HG03565 (cell line): ENCODE measurements at regions not wholly inside any gene's neighbourhood (a gene's known extent, or its start where the extent isn't known, plus 50 kb on each side); places are given as distances from the start of the nearest gene placed in this dataset.

Experiments
- ATAC-seq: cut with Tn5 transposase; IDR thresholded peaks from one replicate; pipeline ENCODE4 v1.9.1; 2021; ENCODE audit warnings: mild to moderate bottlenecking, moderate library complexity; ENCODE audit not compliant: unreplicated experiment

DNA sequence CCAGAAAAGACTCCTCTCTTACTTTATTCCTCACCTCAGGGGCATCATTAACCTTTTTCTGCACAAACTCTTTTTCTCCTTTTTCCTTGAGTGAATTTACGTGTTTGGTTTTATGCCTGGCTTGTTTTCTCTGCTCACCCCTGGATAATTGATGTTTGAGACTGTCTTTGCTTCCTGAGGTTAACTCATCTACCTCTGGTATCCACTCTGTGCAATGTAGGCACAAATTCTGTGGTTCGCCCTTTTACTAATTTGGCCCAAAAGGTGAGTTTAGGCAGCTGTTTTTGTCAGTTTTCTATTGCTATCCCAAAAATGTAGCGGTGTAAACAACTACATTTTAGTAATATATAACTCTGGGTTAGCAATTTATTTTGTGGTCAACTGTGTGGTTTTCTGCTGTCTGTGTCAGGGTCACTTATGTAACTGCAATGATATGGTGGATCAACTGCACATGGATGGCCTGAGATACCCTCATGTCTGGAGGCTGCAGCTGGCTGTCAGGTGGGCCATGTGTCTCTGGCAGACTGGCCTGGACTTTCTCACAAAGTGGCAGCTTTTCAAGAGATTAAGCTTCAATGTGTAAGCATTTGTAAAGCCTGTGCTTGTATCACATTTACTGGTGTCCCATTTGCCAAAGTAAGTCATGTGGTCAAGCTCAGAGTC is 329.7 kb downstream of the FSIP2 start:
- no peak for ATAC-seq

DNA sequence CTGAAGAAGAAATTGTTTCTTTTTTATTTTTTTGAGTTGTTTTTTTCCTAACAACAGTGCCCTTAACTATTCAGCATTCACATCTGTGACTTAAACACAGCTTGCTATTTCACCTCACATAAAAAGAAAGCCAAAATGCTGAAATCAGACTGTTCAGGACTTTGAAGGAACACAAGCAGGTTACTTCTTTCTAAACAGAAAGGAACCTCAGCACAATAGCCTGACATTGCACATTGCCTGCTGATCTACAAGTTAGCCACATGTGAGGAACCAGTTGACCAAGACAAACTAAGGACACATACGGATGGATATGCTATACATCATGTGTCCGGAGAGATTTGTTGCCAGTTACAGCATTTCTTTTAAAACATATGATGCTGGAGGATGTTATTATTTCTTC is 331.1 kb downstream of the FSIP2 start:
- ATAC-seq = no peak

DNA sequence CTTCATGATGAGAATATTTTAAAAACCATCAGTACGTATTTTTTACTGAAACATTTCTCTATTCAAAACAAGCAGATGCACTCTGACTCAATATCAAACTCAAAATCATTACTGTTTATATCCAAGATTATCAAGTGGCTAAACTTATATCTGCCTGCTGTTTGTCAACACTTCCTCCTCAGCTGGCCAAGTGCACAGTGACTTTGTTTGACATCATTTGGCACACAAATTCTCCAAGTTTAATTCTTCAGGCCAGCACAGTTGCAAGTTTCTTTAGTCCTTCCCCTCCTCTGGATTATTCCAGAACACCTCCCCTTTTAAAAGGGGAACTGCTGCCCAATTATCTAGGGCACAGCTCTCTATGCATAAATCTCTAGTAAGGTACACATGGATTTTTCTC is 346.6 kb downstream of the FSIP2 start:
- ATAC-seq = no peak

DNA sequence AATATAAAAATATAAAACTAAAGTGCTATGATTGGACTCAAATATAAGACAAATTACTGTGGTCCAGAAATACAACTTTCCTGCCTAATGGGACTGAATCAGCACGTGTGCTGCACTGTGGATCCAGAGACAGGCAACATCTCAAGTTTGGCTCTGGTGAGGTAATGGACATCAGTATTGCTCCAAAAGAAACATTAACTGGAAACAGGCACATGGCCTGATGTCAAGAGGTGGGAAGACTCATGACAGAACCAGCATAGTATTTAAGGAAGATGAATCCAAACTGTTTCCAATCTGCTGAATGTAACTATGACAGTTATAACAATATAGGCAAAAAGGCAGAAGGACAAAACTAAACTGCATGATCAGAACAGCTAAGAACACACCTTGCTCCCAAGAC is 354.6 kb downstream of the FSIP2 start:
- no peak for ATAC-seq

DNA sequence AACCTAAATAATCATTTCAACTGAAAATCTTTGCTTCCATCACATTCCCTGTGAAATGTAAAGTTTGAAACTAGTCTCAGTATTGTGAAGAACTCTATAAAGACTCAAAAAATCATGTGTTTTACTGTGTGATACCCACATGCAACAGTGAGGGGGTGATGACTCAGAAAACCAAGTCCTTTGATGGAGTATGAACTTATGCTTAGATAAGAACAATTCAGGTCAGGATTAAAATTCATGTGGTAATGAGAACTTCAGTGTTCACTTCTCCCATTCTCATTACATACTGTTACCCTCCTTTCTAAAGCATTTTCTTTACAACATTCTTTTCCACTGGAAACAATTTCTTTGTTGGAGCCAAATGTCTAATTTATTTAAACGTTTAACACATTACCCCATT is 360.2 kb downstream of the FSIP2 start:
- ATAC-seq = no peak

DNA sequence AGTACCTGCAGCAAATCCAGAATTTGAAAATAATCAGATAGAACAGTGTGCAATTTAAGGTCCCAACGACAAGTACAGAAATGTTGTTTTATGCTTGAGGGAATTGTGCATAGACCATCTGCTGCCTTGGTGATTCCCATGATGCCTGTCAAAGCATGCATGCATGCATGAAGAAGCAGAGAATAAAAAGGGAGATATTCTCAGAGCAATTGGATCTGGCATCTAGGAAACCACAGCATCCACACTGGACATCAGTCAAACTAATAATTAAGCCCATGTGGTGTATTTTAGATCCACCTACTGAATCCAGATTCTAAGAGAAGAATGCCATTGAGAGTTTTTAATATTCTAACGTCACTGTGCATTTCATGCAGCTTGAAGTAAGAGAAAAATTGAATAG is 361.2 kb downstream of the FSIP2 start:
- ATAC-seq = no peak

DNA sequence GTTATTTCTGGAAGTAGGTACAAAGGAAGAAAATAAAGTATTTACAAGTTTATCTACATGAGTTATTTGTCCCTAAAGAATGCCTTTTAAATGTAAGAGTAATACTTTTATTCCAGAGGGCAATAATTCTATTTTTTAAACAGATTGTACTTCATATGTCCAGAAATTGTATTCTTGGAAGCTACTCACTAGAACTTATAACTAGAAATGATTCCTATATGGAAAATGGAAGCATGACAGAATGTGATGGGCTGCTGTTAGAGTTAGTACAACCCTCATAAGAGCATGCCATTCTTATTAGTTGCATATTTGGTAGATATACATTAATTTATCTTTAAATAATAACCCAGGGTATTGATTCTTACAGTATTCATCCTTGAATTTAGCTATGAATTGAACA is 362.0 kb downstream of the FSIP2 start:
- no peak for ATAC-seq

DNA sequence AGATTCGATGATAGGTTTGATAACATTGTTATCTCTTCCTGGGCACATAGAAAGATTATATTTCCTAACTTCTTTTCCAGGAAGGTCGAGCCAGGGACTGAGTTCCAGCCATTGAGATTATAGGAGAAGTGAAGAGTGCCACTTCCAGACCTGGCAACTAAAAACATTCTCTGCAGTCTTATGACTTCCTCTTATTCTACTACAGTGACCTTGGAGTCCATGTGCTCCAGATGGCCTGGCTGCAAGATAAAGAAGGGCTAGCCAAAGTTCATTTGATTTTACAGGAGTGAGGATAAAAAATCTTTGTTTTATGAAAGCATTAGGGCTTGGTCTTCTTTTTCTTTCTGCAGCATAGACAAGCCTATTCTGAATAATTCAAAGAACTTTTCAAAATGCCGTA is 363.0 kb downstream of the FSIP2 start:
- ATAC-seq = no peak

DNA sequence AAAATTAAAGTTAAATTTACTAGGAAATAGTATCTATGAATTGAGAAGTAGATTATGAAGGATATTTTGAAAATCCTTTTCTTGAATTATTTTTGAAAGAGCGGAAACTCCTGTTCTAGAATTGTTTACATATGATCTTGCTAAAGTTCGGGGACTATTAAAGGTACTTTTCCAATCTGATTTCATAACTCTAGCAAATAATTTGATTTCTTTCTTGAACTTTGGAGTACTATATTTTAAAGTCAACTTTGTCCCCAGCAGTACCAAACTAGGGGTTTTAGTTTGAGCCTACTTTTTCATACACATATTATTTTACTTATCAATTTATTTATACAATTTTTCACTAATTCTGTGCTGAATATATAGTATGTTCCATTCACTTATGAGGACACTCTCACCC is 364.7 kb downstream of the FSIP2 start:
- no peak for ATAC-seq

DNA sequence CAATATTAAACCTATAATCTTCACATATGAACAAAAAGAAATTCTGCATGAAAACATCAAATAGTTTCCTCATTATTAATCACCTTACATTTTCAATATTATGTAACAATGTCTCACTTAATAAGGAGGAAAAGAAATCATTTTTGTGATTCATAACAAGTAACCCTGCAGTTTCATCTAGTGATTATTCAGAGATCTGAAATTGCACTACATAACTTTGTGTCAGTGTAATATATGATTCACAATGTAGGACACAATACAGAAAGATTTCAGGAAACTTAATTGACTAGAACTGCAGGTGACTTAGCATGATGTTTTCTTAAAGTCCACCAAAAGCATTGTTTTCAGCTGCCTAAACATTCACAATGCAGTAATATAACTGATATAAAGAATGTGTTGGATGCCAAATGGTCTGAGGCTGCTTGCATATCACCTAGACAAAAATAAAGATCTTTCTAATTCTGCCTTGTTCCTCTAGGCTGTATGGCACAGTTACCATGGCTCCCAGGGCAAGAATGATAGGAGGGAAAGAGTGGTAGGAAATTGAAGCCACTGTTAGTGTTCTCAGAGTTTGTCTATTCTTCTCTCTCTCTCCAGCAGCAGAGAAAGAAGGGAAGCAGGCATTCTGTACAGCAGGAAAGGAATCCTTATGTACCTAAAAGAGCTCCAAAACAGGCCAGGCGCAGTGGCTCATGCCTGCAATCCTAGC is 366.6 kb downstream of the FSIP2 start:
- no peak for ATAC-seq

DNA sequence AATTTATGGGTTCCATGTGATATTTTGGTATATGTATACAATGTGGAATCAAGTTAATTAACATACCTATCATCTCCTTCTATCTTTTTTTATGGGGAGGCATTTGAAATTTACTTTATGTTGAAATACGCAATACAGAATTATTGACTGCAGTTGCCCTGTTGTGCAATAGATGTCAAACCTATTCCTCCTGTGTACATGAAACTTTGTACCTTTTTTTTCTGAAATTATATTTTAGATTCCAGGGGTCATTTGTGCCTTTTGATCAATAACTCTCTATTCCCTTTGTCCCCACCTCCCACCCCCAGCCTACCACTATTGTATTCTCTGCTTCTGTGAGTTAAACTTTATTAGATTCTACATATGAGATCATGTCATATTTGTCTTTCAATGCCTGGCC is 369.9 kb downstream of the FSIP2 start:
- ATAC-seq = no peak

DNA sequence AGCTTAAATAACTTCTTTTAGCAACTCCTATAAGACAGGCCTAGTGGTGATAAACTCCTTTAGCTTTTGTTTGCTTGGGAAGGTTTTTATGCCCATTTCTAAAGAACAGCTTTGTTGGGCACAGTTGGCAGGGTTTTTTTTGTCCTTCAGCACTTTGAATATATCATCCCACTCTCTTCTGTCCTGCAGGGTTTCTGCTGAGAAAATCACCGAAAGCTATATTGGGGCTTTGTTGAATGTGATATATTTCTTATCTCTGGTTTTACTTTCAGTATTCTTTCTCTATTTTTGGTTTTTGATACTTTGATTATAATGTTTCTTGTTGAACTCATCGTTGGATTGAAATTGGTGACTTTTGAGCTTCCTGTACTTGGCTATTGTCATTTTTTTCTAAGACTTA is 372.8 kb upstream of the ZC3H15 start:
- no peak for ATAC-seq

DNA sequence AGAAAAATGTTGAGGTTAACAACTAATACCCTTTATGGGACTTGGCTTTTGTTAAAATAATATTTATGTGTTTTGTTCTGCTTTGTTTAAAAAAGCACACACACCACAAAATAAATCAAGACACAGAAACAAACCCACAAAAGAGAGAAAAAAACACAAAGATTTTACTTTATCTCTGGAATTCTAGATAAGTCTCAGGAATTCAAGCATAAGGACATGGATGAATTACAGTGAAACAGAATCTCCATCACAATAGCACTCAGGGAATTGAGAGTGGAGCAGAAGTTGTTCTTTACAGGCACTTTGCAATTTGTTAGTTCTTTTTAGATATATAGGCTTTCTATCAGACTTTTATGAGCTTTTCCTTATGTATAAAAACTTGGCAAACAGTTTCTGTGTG is 360.9 kb upstream of the ZC3H15 start:
- ATAC-seq = no peak

DNA sequence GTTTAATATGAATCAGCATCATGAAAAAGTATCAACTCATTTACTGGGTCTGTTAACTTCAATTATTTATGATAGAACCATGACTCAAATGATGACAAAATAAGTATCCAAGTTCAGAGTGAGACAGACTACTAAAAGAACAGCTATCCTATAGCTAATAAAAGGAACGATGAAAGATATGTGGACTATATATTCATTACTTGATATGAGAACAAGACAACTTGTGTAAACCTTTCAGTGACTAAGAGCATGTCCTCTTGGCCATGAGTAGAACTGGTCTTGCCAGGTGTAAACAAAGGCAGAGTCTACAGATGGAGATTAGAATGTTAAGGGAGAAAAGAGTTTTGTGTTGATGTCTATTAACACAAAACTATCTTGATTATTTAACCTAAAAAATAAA is 360.4 kb upstream of the ZC3H15 start:
- ATAC-seq = no peak

DNA sequence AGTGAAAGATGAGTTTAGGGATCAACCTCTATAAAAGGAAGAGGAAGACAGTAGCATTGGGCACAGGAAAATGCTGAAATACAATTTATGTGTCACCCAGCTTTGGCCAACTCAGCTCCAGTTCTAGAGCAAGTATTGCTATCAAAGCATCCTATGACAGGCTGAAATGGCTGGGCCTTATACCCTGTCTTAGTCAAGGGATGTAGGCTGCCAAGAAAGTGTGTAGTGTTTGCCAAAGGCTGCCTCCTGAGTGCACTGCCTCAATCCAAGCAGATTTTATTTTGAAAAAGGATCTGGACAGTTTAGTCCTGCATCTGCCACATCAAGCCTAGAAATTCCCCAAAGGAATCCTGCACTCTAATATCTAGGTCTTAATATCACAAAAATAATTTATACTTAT is 359.9 kb upstream of the ZC3H15 start:
- no peak for ATAC-seq

DNA sequence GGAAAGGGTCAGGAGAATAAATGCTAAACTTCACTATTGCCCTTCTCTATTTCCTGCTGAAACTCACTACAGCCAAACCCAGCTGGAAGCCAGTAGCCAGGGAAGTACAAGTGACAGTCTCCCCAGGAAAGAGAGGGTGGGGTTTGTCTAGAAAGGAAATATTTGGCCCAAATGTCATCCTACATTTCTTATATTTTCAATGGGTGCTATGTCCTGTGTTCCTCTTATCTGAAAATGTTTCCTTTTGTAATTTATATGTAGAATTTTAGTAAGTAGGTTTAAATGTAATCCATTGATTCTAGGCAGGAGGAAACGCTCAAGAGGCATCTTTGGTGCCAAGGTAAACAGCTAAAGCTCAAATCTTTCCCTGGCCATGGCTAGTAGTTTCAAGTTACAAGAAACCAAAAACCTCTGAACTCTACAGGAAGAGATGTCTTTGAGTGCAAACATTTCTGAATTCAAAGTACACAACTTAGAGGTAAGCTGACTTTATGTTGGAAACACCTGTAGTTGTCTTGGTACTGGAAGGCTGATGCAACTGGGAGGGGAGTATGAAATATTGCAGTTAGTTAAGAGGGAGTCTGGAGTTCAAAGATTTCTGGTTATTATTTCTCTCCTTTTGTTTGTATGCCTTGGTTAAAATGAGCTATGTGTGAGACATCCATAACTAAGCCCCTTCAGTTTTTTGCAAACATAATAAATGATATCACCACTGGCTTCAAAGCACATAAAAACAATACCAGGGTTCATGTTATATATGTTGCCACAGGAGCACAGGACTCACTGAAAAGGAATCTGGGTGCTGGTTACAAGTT is 356.1 kb upstream of the ZC3H15 start:
- no peak for ATAC-seq

DNA sequence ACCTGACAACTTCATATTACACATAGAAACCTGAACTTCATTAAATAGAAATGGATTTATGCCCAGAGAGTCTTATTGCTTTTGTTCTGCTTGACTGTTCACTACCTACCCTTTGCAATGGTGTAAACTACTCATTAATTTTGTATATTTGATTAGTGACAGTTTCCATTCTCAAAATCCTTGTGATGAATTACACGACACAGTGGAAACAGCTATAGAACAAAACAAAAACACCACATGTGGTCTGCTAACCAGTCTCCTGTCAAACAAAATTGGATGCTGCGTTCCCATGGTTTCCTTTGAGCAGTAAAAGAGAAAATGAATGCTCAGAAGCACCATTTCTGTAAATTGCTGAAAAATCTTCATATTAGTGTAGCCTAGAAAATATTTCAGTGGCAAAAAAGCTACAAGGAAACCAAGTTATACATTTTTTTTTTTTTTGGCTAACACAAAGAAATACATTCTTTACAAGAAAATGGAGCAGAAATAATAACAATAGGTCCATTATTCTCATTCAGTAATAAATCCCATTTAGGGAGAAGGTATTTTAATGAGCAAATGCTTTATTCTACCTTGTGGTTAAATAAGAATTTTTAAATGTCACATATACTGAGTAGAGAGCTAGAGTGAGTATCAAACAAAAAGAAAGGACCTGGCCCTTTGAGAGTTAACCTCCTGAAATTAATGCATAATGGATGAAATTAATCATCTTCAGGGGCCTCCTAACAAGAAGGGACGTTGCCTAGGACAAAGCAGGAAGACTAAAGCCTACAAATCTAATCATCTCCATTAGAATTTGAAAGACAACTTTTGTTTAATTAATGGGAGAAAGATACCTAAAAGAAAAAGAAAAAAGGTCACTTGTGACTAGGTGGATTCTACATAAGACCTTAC is 355.1 kb upstream of the ZC3H15 start:
- ATAC-seq = no peak

DNA sequence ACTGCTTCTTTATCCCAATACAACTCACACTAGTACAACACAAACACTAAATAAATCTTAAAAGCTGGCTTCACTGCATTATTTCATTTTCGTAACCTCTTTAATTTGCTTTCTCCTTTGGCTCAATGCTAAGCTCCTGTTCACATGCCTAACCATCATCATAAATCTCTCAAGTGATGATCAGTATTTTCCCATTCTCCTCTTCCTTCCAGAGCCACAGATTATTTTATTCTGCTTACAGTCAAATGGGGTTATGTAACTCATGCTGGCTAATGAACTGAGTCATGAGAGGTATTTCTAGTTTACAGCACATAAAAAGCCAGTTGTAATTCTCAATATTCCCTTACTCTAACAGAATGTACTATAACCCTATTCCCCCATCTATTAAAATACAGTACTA is 350.4 kb upstream of the ZC3H15 start:
- no peak for ATAC-seq

DNA sequence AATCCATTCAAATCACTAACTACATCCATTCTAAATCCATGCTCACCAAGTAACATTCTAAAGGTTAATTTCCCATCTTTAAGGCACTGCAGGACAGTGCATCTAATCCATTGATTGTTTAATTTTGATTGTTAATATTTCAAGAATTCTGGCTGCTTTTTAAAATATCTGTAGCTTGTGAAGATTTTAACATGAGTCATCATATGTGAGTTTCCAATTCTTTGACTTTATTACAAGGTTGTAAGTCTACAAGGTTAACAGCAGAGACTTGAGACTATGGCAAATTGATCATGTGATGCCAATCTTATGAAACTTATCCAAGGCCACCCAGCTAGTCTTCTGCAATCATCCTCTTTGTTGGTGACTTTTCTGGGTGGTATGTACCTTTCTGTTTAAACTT is 349.2 kb upstream of the ZC3H15 start:
- ATAC-seq = no peak

DNA sequence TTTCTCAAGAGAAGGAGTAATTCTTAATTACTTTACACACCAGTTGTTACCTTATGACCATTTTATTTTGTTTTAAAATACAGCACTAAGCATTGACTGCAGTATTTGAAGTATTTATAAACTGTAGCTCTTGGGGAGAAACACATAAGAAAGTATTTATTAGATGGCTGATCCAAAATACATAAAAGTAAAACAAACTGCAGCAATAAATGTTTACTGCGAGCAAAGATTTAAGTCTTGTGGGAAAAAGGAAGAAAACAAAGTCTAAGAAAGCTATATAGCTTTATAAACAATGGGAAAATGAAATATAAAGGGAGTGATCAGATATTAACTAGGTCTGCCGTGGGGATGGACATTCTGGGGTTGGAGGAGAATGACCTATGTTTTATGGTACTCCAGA is 347.2 kb upstream of the ZC3H15 start:
- ATAC-seq = no peak

DNA sequence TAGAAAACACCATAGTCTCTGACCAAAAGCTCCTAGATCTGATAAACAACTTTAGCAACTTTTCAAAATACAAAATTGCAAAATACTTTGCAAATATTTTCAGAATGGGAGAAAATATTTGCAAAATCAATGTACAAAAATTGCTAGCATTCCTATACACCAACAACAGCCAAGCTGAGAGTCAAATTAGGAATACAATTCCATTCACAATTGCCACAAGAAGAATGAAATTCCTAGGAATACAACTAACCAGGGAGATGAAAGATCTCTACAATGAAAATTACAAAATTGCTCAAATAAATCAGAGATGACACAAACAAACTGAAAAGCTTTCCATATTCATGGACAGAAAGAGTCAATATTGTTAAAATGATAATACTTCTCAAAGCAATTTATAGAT is 327.0 kb upstream of the ZC3H15 start:
- ATAC-seq = no peak
